DMS153 treated with DMSO at 0.1 percent for 48 hours (cell line): ENCODE measurements at regions not wholly inside any gene's neighbourhood (a gene's known extent, or its start where the extent isn't known, plus 50 kb on each side); places are given as distances from the start of the nearest gene placed in this dataset.
"Not testable (repeated sequence)": the region's sequence is repeated elsewhere in the genome, so short reads cannot be mapped to it uniquely, and the experiment has no call there.

ENCODE experiments used
- DNase-seq: peaks from one replicate; lab custom pipeline; 2025; ENCODE audit not compliant: unreplicated experiment; lab: John Stamatoyannopoulos, UW

DNA sequence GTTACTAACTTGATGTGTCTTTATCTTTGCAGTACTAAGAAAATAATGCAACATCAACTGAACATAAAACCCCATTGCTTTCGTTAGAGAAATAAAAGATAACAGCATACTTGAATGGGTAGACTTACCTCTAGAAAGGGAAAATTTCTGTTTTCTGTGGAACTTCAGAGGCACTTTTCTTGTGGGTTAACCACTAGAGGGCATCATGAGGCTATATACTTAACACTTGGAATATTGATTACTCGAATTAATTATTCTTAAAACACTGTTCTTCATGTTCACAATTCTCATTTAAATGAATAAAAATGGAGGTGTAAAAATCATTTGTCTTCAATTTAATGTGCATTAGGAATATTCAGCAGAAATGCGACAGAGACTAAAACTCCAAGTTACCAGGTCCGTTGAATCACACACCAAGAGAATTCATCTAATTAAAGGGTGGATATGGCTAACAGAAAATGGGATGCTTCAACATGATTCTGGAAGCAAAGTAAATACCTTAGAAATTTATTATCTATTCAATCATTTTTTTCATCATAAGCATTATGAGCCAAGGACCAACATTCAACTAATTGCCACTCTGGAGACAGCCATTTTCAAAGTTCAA, 330.8 kb upstream of the PREP start:
- peak; percentile 7 for DNase-seq

DNA sequence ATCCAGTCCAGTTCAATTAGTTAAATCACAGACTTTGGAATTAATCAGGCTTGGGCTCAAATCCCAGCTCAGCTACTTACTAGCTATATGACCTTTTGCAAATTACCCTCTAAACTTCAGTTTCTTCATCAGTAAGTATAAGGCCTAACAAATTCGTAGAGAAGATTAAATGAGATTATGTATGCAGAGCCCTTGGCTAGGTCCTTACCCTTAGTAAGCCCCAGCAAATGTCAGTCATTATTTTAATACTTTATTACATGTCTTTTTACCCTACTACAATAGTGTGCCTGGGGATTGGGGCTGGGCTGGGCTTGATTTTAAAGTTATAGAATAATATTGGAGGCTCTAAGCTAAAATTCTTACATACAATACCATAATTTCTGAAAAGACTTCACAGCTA, 326.1 kb upstream of the PREP start:
- no peak for DNase-seq

DNA sequence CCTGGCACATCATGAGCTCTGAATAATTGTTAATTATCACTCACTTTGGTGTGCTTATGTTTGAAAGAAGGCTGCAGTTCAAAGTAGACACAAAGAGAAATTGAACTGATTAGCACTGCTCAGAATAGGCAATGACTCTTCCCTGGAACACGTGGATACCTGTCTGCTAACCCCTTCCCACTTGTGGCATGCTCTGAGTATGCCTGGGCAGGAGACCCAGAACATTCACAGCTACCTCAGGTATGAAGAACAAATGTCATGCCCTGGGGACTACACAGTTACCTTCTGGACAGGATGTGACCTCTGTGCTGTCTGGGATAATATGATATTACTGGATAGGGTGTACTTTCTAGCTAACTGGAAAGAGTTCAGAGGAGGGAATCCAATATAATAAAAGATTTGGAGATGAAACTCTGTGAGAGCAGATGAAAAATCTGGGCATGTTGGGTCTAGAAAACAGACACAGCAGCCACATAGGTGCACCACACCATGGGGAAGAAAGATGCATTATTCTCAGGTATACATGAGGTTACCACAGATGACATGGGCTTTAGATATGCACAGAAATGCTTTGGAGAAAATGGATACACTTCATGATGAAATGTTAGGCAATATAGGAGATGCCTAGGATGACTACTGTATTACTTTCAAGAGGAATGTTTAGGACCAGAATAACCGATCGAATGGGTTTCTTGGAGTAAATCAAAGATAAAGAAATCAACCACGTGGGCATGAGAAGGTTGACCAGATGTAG, 324.2 kb upstream of the PREP start:
- DNase-seq = no peak

DNA sequence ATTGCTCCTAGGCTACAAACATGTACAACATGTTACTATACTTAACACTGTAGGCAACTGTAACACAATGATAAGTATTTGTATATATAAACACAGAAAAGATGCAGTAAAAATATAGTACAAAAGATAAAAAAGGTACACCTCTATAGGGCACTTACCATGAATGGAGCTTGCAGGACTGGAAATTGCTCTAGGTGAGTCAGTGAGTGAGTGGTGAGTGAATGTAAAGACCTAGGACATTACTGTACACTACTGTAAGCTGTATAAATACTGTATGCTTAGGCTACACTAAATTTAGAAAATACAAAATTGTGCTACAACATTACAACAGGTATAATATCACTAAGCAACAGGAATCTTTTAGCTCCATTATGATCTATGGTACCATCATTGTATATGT, 312.0 kb upstream of the PREP start:
- DNase-seq = no peak

DNA sequence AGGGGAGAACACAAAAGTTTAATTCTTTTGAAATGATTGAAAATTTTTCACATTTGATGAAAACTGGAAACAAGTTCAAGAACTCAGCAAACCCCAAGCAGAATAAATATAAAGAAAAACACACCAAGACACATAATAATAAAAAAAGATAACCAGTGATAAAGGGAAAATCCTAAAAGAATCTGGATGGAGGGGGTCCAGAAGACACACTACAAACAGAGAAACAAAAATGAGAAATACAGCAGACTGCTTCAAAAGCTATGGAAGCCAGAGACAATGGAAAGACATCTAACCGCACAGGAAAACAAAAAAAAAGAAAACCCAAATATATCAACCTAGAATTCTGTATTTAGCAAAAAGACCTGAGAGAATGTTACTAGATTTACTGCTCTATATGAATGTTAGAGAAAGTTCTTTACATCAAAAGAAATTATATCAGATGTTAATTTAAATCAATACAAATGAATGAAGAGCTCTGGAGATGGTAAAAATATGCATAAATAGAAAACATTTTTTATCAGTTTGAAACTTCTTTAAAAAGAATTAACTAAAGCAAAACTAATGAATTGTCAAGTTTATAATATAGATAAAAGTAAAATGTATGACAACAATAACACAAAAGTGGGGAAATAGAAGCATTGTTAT, 310.7 kb upstream of the PREP start:
- no peak for DNase-seq

DNA sequence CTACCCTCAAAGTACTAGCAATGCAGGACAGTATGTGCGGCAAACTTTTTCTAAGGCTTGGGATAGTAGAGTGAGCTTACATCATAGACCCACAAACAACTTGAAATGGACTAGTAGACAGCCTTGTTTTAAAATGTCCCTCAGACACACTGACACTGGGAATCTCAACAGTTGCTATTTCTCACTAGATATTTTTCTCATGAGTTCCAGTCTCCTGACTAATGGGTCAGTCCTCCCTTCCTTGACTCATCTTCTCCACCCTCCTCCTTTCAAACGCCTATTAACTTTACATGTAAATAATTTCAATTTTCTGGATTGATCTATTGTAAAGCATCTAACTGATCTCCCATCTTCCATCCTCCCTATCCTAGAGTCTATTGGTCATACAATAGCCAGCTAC, 308.3 kb upstream of the PREP start:
- DNase-seq = no peak

DNA sequence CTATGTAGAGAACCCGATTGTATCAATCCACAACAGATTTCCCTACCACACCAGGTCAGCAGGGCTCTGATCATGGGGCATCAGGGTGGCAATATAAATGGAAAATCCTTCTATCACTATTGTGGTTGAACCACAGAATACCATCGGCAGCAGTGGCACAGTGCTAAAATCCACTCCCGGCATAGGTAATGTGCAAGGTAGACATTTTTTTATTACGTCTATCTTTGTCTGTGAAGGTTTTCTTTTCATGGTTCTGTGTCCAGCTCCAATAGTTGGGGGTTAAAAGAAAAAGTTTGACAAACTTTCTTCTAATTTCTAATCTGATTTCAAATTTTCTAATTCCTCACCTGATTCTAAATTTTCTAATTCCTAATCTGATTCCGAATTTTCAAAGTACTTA, 302.7 kb upstream of the PREP start:
- no peak for DNase-seq

DNA sequence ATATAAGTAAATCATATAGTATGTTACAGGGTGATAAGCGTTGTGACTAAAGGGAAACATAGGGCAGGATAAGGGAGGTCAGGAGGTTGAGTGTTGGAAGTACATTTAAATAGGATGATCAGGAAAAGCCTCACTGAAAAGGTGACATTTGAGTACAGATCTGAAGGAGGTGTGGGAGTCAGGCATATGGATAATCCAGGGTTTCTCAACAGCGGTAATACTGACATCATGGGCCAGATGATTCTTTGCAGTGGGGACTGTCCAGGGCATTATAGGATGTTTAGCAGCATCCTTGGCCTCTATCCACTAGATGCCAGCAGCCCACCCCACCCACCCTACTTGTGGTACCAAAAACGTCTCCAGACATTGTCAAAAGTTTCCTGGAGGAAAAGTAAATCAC, 292.6 kb upstream of the PREP start:
- DNase-seq = no peak

DNA sequence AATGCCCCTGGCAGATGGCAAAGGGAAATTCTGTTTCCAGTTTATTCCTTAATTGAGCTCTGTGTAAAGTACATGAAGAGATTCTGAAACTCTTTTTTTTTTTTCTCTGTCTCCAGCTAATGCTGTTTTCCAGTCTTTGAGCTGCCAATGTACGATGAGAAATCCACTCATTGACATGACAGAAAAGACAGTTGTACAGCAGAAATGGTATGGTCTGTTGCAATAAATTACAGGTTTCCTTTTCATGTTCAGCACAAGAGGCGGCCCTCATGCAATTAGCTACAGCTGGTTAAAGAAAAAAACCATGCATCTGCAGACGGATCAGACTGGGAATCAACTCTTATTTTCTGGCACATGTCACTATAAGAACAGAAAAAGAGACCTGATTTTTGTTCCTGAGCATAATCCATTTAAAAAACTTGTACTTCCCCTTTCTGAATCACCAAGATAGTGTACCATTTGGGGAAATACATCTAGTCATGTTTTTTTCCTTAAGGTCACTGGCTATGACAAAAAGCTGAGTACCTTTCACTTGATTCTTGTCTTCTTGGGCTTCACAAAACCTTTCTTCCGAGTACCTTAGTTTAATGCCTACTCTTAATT, 289.8 kb upstream of the PREP start:
- DNase-seq = peak; percentile 23

DNA sequence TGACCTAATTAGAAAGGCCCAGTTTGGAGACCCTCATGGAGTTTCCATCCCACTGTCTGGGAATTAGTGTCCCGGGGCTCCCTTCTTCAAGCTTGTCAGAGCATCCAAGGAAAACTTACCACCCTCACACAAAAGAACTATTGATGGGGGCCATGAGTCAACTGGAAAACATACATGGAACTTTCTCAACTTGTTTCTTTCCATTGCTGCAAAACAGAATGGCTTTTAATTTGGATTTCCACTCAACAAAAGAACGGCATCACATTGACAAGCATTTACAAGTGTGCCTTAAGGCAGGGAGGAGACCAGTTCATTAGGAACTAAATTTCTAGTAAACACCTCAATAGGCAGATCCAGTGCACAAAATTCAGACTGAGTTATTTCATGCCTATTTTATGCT, 289.1 kb upstream of the PREP start:
- no peak for DNase-seq

DNA sequence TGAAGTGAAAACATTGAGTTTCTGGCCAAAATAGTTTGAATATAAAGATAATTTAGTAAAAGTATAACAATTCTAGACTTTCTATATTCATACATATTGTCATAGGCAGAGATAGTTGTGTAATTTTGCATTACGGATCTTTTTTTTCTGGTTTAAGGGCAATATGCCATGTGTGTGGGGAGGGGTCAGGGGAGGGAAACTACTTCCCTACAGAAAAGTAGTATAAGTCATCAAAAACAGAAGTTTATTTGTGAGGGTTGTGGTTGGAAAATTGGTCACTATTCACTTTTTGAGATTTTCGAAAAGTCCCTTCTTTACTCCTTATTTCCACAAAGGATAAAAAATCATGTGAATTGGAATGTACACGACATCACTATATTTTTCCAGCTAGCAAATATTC, 288.2 kb upstream of the PREP start:
- DNase-seq = no peak

DNA sequence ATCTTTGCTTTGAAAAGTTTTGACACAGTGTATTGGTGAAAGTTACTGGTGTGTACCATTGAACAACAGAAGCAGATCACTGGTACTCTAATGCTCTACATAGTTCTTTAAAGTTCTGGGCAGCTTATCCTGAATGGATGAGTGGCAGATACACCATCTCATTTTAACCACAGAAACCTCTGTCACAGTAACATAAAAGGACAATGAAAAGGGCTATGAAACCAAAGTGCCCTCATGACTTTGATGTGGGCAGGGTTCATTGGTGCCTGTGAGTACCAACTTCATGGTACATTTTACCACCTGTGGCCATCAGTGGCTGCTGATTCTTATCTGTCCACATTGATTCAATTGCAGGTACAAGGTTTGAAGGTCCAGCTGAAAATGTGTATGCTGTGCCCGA, 285.7 kb upstream of the PREP start:
- no peak for DNase-seq

DNA sequence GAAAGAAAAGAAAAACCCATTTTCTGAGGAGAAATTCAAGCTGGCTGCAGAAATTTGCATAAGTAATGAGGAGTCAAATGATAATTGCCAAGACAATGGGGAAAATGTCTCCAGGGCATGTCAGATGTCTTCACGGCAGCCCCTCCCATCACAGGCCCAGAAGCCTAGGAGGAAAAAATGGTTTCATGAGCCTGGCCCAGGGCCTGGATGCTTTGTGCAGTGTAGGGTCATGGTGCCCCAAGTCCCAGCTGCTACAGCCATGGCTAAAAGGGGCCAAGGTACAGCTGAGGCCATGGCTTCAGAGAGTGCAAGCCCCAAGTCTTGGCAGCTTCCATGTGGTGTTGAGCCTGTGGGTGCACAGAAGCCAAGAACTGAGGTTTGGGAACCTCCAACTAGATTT, 283.9 kb upstream of the PREP start:
- not testable (repeated sequence) for DNase-seq

DNA sequence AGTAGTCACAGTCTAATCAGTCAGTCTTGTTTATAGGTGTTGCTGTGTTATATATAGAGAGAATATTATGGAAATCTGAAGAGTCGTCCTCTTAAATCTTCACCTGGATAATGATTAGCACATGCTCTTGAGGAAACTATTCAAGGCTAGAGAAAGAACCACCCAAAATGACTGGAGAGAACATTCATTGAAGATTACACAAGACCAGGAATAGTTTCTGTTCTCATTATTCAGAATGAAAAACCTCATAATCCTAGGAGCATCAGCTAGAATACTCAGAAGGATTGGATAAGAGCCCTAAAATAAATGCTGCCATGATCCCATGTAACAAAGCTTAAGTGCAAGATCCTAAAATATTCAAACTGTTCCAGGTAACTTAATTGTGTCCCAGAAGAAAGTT, 278.2 kb upstream of the PREP start:
- DNase-seq = no peak

DNA sequence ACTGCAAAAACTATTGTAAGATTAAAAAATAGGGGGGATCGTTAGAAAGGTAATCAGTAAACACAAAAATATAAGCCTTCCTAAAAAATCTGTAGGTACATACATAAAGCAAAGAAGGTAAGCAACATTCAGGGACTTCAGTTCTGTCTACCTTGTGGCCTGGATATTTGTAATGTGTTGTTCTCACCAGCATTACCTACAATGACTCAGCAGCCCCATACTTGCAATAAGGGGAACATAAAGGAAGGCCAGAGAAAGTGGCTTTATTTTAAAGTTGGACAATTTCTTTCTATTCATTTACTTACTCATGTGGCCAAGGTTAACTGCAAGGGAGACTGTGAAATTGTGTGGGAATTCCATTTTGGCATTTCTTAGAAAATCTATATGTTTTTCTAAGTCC, 277.2 kb upstream of the PREP start:
- DNase-seq = no peak

DNA sequence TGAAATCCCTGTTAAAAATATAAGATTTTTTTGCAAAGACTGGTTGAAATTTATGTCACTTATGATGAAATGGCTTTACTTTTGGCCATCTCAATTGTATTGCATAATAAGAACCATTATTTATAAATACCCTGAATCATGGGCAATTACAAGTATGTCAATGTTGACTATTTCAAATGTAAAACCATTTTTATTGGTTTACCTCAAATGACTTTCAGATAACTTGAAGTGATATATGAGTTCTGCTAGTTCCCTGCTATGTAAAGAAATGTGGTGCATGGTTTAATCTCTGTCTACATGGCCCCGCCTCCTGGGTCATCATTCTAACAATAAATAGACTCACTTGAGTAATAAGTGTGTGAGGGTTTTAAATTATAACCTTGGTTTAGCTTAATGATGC, 275.6 kb upstream of the PREP start:
- no peak for DNase-seq

DNA sequence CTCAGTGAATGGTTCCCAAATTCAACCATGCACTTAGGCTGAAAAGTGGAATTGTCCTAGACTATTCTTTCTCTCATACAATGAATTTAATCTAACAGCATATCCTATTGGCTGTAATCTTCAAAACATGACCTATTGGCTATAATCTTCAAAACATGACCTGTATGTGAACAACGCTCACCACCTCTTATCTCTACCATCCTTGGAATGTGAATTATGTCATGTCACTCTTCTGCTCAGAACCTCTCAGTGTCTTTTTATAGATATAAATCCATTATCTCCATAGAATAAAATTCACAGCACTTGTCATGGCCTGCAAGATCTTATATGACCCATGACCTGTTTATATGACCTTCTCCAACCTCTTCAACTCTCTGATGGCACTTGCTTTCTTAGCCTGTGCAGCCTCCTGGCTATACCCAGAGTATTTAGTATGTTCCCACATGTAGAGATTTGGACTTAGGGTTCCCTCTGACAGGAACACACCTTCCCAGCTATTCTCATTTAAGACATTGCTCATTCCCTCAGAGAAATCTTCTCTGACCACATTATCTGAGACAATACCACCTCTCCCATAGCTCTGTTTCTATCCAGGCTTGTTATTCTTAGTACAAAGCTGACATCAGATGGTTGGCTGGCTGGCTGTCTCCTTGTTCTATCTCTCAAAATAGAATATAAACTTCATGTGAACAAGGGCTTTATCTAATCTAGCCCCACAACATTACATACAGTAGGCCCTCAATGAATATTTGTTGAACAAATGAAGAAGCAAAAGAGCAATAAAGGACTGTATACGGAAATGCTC, 275.0 kb upstream of the PREP start:
- DNase-seq = no peak

DNA sequence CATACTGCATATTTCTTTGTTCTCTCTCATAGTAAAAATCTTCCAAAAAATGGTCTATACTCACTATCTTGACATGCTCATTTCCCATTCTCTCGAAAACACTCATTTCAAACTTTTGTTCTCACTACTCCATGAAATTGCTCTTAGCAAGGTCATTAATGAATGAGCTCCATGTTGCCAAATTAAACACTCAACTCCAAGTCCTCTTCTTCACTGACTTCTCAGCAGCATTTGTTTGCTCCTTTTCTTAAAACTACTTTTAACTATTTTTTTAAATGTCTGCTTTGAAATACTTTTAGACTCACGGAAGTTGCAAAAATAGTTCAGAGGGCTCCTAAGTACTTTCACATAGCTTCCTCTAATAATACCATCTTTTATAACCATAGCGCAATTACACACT, 274.0 kb upstream of the PREP start:
- DNase-seq = no peak

DNA sequence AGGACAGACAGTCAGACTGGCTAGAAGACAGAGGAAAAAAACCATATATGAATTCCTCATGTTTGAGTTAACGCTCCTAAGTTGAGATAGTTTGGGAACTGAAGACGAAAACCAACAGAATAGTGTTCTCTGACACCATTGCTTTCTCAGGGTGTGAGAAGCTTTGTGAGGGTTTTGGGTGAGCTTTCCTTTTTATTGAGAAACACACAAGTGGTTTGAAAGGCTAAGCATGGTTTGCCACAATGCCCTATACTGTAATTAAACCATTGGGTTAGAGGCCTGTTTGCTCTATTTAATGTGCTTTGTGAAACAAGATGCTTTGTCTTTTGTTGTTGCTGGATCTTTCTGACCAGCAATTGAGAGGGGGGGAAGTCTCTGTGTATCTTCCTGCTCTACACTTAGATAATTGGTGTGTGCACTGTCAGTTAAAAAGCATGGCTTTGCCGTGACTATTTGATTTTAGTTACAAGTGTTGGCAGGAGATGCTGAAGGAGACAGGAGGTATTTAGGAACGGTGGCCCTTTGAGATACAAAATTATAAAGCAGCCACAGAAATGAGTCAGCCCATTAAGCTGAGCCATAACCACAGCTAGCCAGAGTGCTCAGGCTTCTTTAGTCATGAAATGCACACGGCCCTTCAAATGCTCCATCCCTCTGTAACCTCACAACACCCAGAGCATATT, 273.0 kb upstream of the PREP start:
- peak; percentile 88 for DNase-seq

DNA sequence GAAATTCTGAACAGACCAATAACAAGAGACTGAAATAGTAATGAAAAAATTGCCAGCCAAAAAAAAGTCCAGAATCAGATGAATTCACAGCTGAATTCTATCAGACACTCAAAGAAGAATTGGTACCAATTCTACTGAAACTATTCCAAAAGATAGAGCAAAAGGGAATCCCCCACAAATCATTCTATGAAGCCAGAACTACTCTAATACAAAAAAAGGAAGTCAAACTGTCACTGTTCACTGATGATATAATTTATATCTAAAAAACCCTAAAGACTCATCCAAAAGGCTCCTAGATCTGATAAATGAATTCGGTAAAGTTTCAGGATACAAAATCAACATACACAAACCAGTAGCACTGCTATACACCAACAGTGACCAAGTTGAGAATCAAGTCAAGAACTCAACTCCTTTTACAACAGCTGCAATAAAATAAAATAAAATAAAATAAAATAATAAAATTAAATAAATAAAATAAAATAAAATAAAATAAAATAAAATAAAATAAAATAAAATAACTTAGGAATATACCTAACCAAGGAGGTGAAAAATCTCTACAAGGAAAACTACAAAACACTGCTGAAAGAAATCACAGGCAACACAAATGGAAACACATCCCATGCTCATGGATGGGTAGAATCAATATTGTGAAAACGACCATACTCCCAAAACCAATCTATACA, 270.1 kb upstream of the PREP start:
- DNase-seq = not testable (repeated sequence)
